ENCODE measurements at regions not wholly inside any gene's neighbourhood (a gene's known extent, or its start where the extent isn't known, plus 50 kb on each side); places are given as distances from the start of the nearest gene placed in this dataset.

DNA sequence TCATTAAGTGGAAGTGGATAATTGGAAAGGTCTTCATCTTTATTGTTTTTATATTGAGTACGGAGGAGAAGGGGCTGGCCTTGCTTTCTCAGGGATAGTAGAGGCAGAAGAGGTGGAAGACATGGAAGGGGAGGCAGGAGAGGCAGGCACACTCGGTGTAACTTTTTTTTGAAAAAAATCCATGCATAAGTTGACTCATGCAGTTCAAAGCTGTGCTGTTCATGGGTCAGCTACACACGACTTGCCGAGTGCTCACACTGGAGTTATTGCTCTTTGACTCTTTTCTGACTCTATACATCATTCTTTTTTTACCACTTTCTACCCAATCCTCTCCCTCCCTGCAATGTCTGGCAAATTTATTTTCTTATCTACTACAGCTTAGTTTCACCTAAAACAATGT lies 158.3 kb upstream of the AADAT start:
- TF ChIP-seq, protein P1, sequence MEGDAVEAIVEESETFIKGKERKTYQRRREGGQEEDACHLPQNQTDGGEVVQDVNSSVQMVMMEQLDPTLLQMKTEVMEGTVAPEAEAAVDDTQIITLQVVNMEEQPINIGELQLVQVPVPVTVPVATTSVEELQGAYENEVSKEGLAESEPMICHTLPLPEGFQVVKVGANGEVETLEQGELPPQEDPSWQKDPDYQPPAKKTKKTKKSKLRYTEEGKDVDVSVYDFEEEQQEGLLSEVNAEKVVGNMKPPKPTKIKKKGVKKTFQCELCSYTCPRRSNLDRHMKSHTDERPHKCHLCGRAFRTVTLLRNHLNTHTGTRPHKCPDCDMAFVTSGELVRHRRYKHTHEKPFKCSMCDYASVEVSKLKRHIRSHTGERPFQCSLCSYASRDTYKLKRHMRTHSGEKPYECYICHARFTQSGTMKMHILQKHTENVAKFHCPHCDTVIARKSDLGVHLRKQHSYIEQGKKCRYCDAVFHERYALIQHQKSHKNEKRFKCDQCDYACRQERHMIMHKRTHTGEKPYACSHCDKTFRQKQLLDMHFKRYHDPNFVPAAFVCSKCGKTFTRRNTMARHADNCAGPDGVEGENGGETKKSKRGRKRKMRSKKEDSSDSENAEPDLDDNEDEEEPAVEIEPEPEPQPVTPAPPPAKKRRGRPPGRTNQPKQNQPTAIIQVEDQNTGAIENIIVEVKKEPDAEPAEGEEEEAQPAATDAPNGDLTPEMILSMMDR (IDR thresholded peaks at IDR 0.05; ENCODE audit: low read length): no peak
- no peak for TF ChIP-seq EZH2 (optimal IDR thresholded peaks at IDR 0.05; ENCODE audit: low read depth, low read length)
